Inflammatory macrophage treated with lipopolysaccharide for 4 hours (primary cell): ENCODE measurements at regions not wholly inside any gene's neighbourhood (a gene's known extent, or its start where the extent isn't known, plus 50 kb on each side); places are given as distances from the start of the nearest gene placed in this dataset.

Experiments
- DNase-seq: peaks from one replicate; pipeline ENCODE4 v3.0.0-alpha.2; 2020

- DNase-seq, result no peak
Observed at GRCh38 chr3:191743283-191743682, 282.3 kb downstream of the PYDC2 start.

- DNase-seq, result no peak
Observed at GRCh38 chr3:191750618-191751017, 289.7 kb downstream of the PYDC2 start.

- no peak for DNase-seq
Observed at GRCh38 chr3:191753196-191753595, 292.2 kb downstream of the PYDC2 start.

- DNase-seq, result no peak
Observed at GRCh38 chr3:191761906-191762305, 300.9 kb downstream of the PYDC2 start.

GRCh38 chr3:191762323-191762960, 301.5 kb downstream of the PYDC2 start:
- DNase-seq, result no peak

- no peak for DNase-seq
Observed at GRCh38 chr3:191768421-191768820, 307.5 kb downstream of the PYDC2 start.

- no peak for DNase-seq
Observed at GRCh38 chr3:191770541-191770940, 309.6 kb downstream of the PYDC2 start.

GRCh38 chr3:191774485-191774884, 313.5 kb downstream of the PYDC2 start:
- no peak for DNase-seq

GRCh38 chr3:191775451-191776233, 314.7 kb downstream of the PYDC2 start:
- DNase-seq, result no peak

- no peak for DNase-seq
Observed at GRCh38 chr3:191781044-191781443, 320.1 kb downstream of the PYDC2 start.

- no peak for DNase-seq
Observed at GRCh38 chr3:191783024-191783423, 322.1 kb downstream of the PYDC2 start.

GRCh38 chr3:191790934-191791333, 330.0 kb downstream of the PYDC2 start:
- DNase-seq, result no peak

GRCh38 chr3:191792580-191792979, 331.6 kb downstream of the PYDC2 start:
- no peak for DNase-seq

- DNase-seq, result no peak
Observed at GRCh38 chr3:191795196-191795595, 334.2 kb downstream of the PYDC2 start.

GRCh38 chr3:191797271-191797670, 336.3 kb downstream of the PYDC2 start:
- no peak for DNase-seq

GRCh38 chr3:191802671-191803070, 341.7 kb downstream of the PYDC2 start:
- no peak for DNase-seq

GRCh38 chr3:191804935-191805334, 344.0 kb downstream of the PYDC2 start:
- no peak for DNase-seq

- no peak for DNase-seq
Observed at GRCh38 chr3:191808073-191808472, 347.1 kb downstream of the PYDC2 start.

- no peak for DNase-seq
Observed at GRCh38 chr3:191809326-191809949, 348.5 kb downstream of the PYDC2 start.

- DNase-seq, result no peak
Observed at GRCh38 chr3:191813245-191813644, 352.3 kb downstream of the PYDC2 start.

- no peak for DNase-seq
Observed at GRCh38 chr3:191848818-191849217, 387.9 kb downstream of the PYDC2 start.

- DNase-seq, result no peak
Observed at GRCh38 chr3:191859531-191859930, 398.6 kb downstream of the PYDC2 start.

GRCh38 chr3:191869738-191870415, 408.9 kb downstream of the PYDC2 start:
- DNase-seq, result no peak

GRCh38 chr3:191873736-191874135, 412.8 kb downstream of the PYDC2 start:
- no peak for DNase-seq
